Osteoblast (primary cell): ENCODE measurements at regions not wholly inside any gene's neighbourhood (a gene's known extent, or its start where the extent isn't known, plus 50 kb on each side); places are given as distances from the start of the nearest gene placed in this dataset.

Experiments
- DNase-seq: peaks from one replicate; pipeline ENCODE4 v3.0.0; 2011; ENCODE audit warnings: low spot score, mixed read lengths; ENCODE audit not compliant: insufficient read length; ENCODE audit errors: missing footprints
- H2AFZ ChIP-seq: 2 replicates; pipeline ENCODE4 v1.6.0; 2011; ENCODE audit warnings: mild to moderate bottlenecking, low read length
- H3K27ac ChIP-seq: 2 replicates; pipeline ENCODE4 v1.5.1; 2011; ENCODE audit warnings: mild to moderate bottlenecking, low read depth, low read length, moderate library complexity
- H3K27me3 ChIP-seq: 2 replicates; pipeline ENCODE4 v1.6.0; 2012; ENCODE audit warnings: mild to moderate bottlenecking, control low read depth, inconsistent platforms, low read length, moderate library complexity; ENCODE audit not compliant: insufficient read depth
- H3K36me3 ChIP-seq: 2 replicates; pipeline ENCODE4 v1.5.1; 2011; ENCODE audit warnings: mild to moderate bottlenecking, low read length, control low read depth, moderate library complexity; ENCODE audit not compliant: insufficient read depth
- H3K4me1 ChIP-seq: 2 replicates; pipeline ENCODE4 v1.5.1; 2011; ENCODE audit warnings: mild to moderate bottlenecking, low read length, control low read depth, moderate library complexity; ENCODE audit not compliant: insufficient read depth
- H3K4me2 ChIP-seq: 2 replicates; pipeline ENCODE4 v1.6.0; 2011; ENCODE audit warnings: mild to moderate bottlenecking, low read length; ENCODE audit not compliant: insufficient read depth
- H3K4me3 ChIP-seq: fragments of 200-600 bp; sonication (generic); 3 replicates; pipeline ENCODE4 v1.5.1; 2012; ENCODE audit warnings: mild to moderate bottlenecking, low read length, inconsistent platforms; ENCODE audit not compliant: insufficient read depth
- H3K79me2 ChIP-seq: 2 replicates; pipeline ENCODE4 v1.6.0; 2012; ENCODE audit warnings: mild to moderate bottlenecking, low read length, control low read depth, inconsistent platforms; ENCODE audit not compliant: insufficient read depth
- H3K9me3 ChIP-seq: 2 replicates; pipeline ENCODE4 v1.5.1; 2011; ENCODE audit warnings: low read depth, low read length, control low read depth
- H4K20me1 ChIP-seq: 2 replicates; pipeline ENCODE4 v1.6.0; 2012; ENCODE audit warnings: mild to moderate bottlenecking, low read length, control low read depth; ENCODE audit not compliant: insufficient read depth
- CTCF ChIP-seq: IDR thresholded peaks from 2 replicates; pipeline ENCODE4 v1.5.1; 2011; ENCODE audit warnings: mild to moderate bottlenecking, low read depth, low read length, moderate library complexity; ENCODE audit errors: extremely low read depth

- Histone ChIP-seq H3K36me3 (no peaks in the 10 kb centered on the region), H4K20me1 (no peaks in the 10 kb centered on the region), H3K4me2 (no peak overlapping the region), H3K79me2 (no peaks in the 10 kb centered on the region), H2AFZ (no peak overlapping the region), H3K4me1 (no peaks in the 10 kb centered on the region), H3K4me3 (no peak overlapping the region), H3K9me3 (no peaks in the 10 kb centered on the region), H3K27me3 (no peaks in the 10 kb centered on the region), H3K27ac (no peak overlapping the region)
- no peak for TF ChIP-seq CTCF
- no peak for DNase-seq
These were observed 480.2 kb upstream of the PRKX start for GRCh38 chrX:4193500-4194155.

- Histone ChIP-seq H3K27me3 (no peaks in the 10 kb centered on the region), H3K4me3 (no peak overlapping the region), H4K20me1 (no peaks in the 10 kb centered on the region), H3K79me2 (no peaks in the 10 kb centered on the region), H3K4me1 (no peaks in the 10 kb centered on the region), H3K27ac (no peak overlapping the region), H3K36me3 (no peaks in the 10 kb centered on the region), H3K4me2 (no peak overlapping the region), H3K9me3 (no peaks in the 10 kb centered on the region), H2AFZ (no peak overlapping the region)
- no peak for TF ChIP-seq CTCF
- DNase-seq, result no peak
These were observed 472.9 kb upstream of the PRKX start for GRCh38 chrX:4186331-4186730.

GRCh38 chrX:4185086-4185485 is 471.6 kb upstream of the PRKX start:
- H2AFZ ChIP-seq, result no peak overlapping the region
- no peak overlapping the region for H3K4me2 ChIP-seq
- H4K20me1 ChIP-seq, result no peaks in the 10 kb centered on the region
- H3K4me1 ChIP-seq, result no peaks in the 10 kb centered on the region
- no peaks in the 10 kb centered on the region for H3K79me2 ChIP-seq
- no peaks in the 10 kb centered on the region for H3K9me3 ChIP-seq
- DNase-seq, result no peak
- H3K27me3 ChIP-seq, result no peaks in the 10 kb centered on the region
- no peak overlapping the region for H3K27ac ChIP-seq
- H3K36me3 ChIP-seq, result no peaks in the 10 kb centered on the region
- no peak overlapping the region for H3K4me3 ChIP-seq
- no peak for TF ChIP-seq CTCF

- Histone ChIP-seq H3K27ac (no peak overlapping the region), H3K4me3 (no peak overlapping the region), H3K79me2 (no peaks in the 10 kb centered on the region), H3K27me3 (no peaks in the 10 kb centered on the region), H3K9me3 (no peaks in the 10 kb centered on the region), H4K20me1 (no peaks in the 10 kb centered on the region), H3K4me1 (no peaks in the 10 kb centered on the region), H3K36me3 (no peaks in the 10 kb centered on the region), H2AFZ (no peak overlapping the region), H3K4me2 (no peak overlapping the region)
- no peak for DNase-seq
- TF ChIP-seq CTCF, result no peak
These were observed 469.0 kb upstream of the PRKX start for GRCh38 chrX:4182408-4182806.
